Esophagus muscularis mucosa (tissue), 3 donors: ENCODE measurements at regions not wholly inside any gene's neighbourhood (a gene's known extent, or its start where the extent isn't known, plus 50 kb on each side); places are given as distances from the start of the nearest gene placed in this dataset.

ENCODE experiments used
- CTCF ChIP-seq, 3 experiments: fragments of 200-600 bp in 2 of 3; fragments of 450-650 bp in 1 of 3; sonication (generic) in 2 of 3; IDR thresholded peaks; one replicate each; pipeline ENCODE4 v1.5.1; 2017 to 2019; ENCODE audit warnings: antibody characterized with exemption in 3 of 3, mild to moderate bottlenecking in 2 of 3, moderate library complexity in 1 of 3
- POLR2A ChIP-seq: fragments of 450-650 bp; IDR thresholded peaks from one replicate; pipeline ENCODE4 v1.6.1; 2017; ENCODE audit warnings: antibody characterized with exemption, moderate library complexity, mild to moderate bottlenecking, low read depth

GRCh38 chr5:92492908-92493307 is 1088.1 kb downstream of the NR2F1-AS1 start:
- TF ChIP-seq POLR2A (no peak), CTCF (IDR thresholded peaks at IDR 0.05) (no peak)
